ENCODE measurements at regions not wholly inside any gene's neighbourhood (a gene's known extent, or its start where the extent isn't known, plus 50 kb on each side); places are given as distances from the start of the nearest gene placed in this dataset.

- Histone ChIP-seq H3K23ac (ENCODE audit: insufficient read length) (no peak overlapping the region), H3K4me1 (replicated peaks in 1 of 4; ENCODE audit: control insufficient read depth in 3 of 4, insufficient read depth in 4 of 4, low read length in 3 of 4) (no peaks in the 10 kb centered on the region), H3K27ac (ENCODE audit: low read depth, low read length) (no peak overlapping the region), H3K18ac (ENCODE audit: extremely low read depth, low read length) (no peak overlapping the region), H2BK5ac (ENCODE audit: low read depth, low read length) (no peak overlapping the region), H4K91ac (replicated peaks; ENCODE audit: insufficient read length, low read length) (no peak overlapping the region), H2BK120ac (replicated peaks; ENCODE audit: low read depth, low read length) (no peak overlapping the region), H2BK20ac (ENCODE audit: low read length) (no peak overlapping the region), H2AFZ (ENCODE audit: low read length) (no peak overlapping the region), H4K5ac (ENCODE audit: insufficient read length, low read depth, low read length) (no peak overlapping the region), H4K8ac (ENCODE audit: extremely low read depth, insufficient read depth, low read length) (no peak overlapping the region), H3K56ac (replicated peaks; ENCODE audit: insufficient read length, low read depth, low read length) (no peak overlapping the region), H2AK5ac (ENCODE audit: low read depth, low read length) (no peak overlapping the region), H3K36me3 (ENCODE audit: control insufficient read depth in 2 of 4, insufficient read depth in 4 of 4, low read length in 3 of 4) (no peaks in the 10 kb centered on the region), H4K20me1 (replicated peaks in 1 of 2; ENCODE audit: control insufficient read depth in 1 of 2, insufficient read depth in 2 of 2, low read length in 2 of 2) (peaks cover 0 to 7% of the 10 kb centered on the region in 2 experiments), H3K9ac (replicated peaks in 1 of 4; ENCODE audit: extremely low read depth in 1 of 4, low read depth in 3 of 4, low read length in 3 of 4) (no peak overlapping the region), H2BK12ac (ENCODE audit: low read depth, low read length) (no peak overlapping the region), H2BK15ac (ENCODE audit: low read length) (no peak overlapping the region), H3K4me3 (ENCODE audit: extremely low read depth in 1 of 4, insufficient read depth in 2 of 4, low read depth in 3 of 4, low read length in 4 of 4) (no peak overlapping the region), H3K14ac (ENCODE audit: insufficient read length) (no peak overlapping the region), H3K23me2 (ENCODE audit: low read depth, low read length) (peaks cover 12% of the 10 kb centered on the region; the same call in 1 of the 2 replicates), H3K9me3 (ENCODE audit: insufficient read depth in 2 of 2, low read depth in 1 of 2, low read length in 1 of 2) (peaks cover 0 to 6% of the 10 kb centered on the region in 2 experiments; a peak in 2 of 4 replicates), H3K79me1 (ENCODE audit: low read depth, low read length) (no peaks in the 10 kb centered on the region), H3K4me2 (ENCODE audit: insufficient read depth in 1 of 2, low read depth in 2 of 2, low read length in 2 of 2) (no peak overlapping the region), H3K4ac (replicated peaks; ENCODE audit: insufficient read length, low read depth, low read length) (no peak overlapping the region), H3K27me3 (replicated peaks in 1 of 4; ENCODE audit: control insufficient read depth in 3 of 4, extremely low read depth in 1 of 4, insufficient read depth in 3 of 4, low read length in 3 of 4) (no peaks in the 10 kb centered on the region), H3K79me2 (ENCODE audit: control insufficient read depth in 1 of 2, insufficient read depth in 2 of 2, low read length in 2 of 2) (no peaks in the 10 kb centered on the region)
- DNase-seq (ENCODE audit: low read depth in 1 of 2, low spot score in 2 of 2), result no peak
- 94% methylated on average over 3 of the region's 6 CpGs; no CpG with 5 or more reads in 1 of the 2 experiments for WGBS, 2 experiments (ENCODE audit: extremely low coverage in 1 of 2, insufficient coverage in 1 of 2, insufficient read length in 1 of 2, insufficient replicate concordance in 2 of 2, low coverage in 1 of 2, low lambda C conversion rate in 2 of 2, missing lambda C conversion rate in 1 of 2)
- ChIA-PET POLR2A (ENCODE audit: partially characterized antibody) (no interaction called here), CTCF (ENCODE audit: partially characterized antibody) (interaction anchor here (0.7 kb wide), 1 partner anchor 773 kb away, joined by 5 read pairs; no protein-coding TSS in a partner anchor)
- FAIRE-seq, result no peak
- TF ChIP-seq FOSL1 (IDR thresholded peaks at IDR 0.05; ENCODE audit: insufficient read depth, low read depth, low read length), result no peak
- no peak for TF ChIP-seq CBX8 (IDR thresholded peaks at IDR 0.05; ENCODE audit: borderline replicate concordance, low read depth, low read length)
- TF ChIP-seq, protein P1, sequence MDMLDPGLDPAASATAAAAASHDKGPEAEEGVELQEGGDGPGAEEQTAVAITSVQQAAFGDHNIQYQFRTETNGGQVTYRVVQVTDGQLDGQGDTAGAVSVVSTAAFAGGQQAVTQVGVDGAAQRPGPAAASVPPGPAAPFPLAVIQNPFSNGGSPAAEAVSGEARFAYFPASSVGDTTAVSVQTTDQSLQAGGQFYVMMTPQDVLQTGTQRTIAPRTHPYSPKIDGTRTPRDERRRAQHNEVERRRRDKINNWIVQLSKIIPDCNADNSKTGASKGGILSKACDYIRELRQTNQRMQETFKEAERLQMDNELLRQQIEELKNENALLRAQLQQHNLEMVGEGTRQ (IDR thresholded peaks at IDR 0.05; ENCODE audit: low read length), result no peak
- no peak for TF ChIP-seq GABPA (IDR thresholded peaks at IDR 0.05; ENCODE audit: borderline replicate concordance, insufficient read depth, low read length)
Measured at GRCh38 chr2:240311821-240312220, 123.6 kb upstream of the GPC1 start.

All from H1 (cell line).